Fibroblast of skin of left quadriceps (primary cell): ENCODE measurements at regions not wholly inside any gene's neighbourhood (a gene's known extent, or its start where the extent isn't known, plus 50 kb on each side); places are given as distances from the start of the nearest gene placed in this dataset.

ENCODE experiments used
- DNase-seq, 2 experiments: peaks; one replicate each; pipeline ENCODE4 v3.0.0-alpha.2; 2013; ENCODE audit warnings: low read depth in 2 of 2

GRCh38 chr2:21253311-21254027, 129.7 kb downstream of the TDRD15 start:
- no peak for DNase-seq

GRCh38 chr2:21254170-21254965, 130.6 kb downstream of the TDRD15 start:
- no peak for DNase-seq

GRCh38 chr2:21256006-21256405, 132.2 kb downstream of the TDRD15 start:
- no peak for DNase-seq

- no peak for DNase-seq
These were observed 133.9 kb downstream of the TDRD15 start for GRCh38 chr2:21257621-21258020.

- DNase-seq = no peak
These were observed 134.3 kb downstream of the TDRD15 start for GRCh38 chr2:21258082-21258481.

GRCh38 chr2:21260311-21260710, 136.5 kb downstream of the TDRD15 start:
- no peak for DNase-seq

- no peak for DNase-seq
These were observed 137.8 kb downstream of the TDRD15 start for GRCh38 chr2:21261591-21261990.

GRCh38 chr2:21262426-21262940, 138.7 kb downstream of the TDRD15 start:
- no peak for DNase-seq

- no peak for DNase-seq
These were observed 139.9 kb downstream of the TDRD15 start for GRCh38 chr2:21263622-21264021.

- DNase-seq = no peak
These were observed 142.0 kb downstream of the TDRD15 start for GRCh38 chr2:21265752-21266151.

- DNase-seq = no peak
These were observed 143.6 kb downstream of the TDRD15 start for GRCh38 chr2:21267232-21267835.

- no peak for DNase-seq
These were observed 144.6 kb downstream of the TDRD15 start for GRCh38 chr2:21268197-21268877.

GRCh38 chr2:21268878-21269224, 145.1 kb downstream of the TDRD15 start:
- DNase-seq = no peak

GRCh38 chr2:21269382-21269781, 145.6 kb downstream of the TDRD15 start:
- DNase-seq = no peak

- no peak for DNase-seq
These were observed 146.3 kb downstream of the TDRD15 start for GRCh38 chr2:21270083-21270491.

- DNase-seq = no peak
These were observed 146.9 kb downstream of the TDRD15 start for GRCh38 chr2:21270708-21271122.

- no peak for DNase-seq
These were observed 152.4 kb downstream of the TDRD15 start for GRCh38 chr2:21276163-21276562.

- DNase-seq = no peak
These were observed 153.6 kb downstream of the TDRD15 start for GRCh38 chr2:21277068-21278056.

GRCh38 chr2:21279525-21279924, 155.8 kb downstream of the TDRD15 start:
- no peak for DNase-seq

GRCh38 chr2:21280793-21281192, 157.0 kb downstream of the TDRD15 start:
- DNase-seq = no peak

- no peak for DNase-seq
These were observed 157.6 kb downstream of the TDRD15 start for GRCh38 chr2:21281384-21281783.
